ENCODE measurements at regions not wholly inside any gene's neighbourhood (a gene's known extent, or its start where the extent isn't known, plus 50 kb on each side); places are given as distances from the start of the nearest gene placed in this dataset.

DNA sequence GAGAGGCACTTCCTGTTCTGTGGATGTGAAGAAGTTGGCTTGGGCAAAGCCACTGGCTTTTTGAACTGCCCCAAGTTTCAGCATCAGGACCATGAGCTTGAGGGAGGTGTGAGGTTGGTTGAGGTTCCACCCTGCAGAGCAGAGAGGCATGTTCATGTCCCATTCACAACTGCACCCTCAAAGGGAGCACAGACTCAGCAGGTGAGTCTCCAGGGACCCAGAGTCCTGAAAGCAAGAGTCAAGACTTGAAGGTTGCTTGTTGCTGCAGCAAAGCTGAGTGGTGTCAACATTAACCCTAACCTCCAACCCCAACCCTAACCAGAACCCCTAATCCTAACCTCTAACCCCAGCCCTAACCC is 556.3 kb downstream of the BRD1 start:
- Histone ChIP-seq H3K27ac (ENCODE audit: low read length in 2 of 2) (no peak overlapping the region), H3K79me2 (ENCODE audit: control insufficient read depth, insufficient read depth, low read length) (no peaks in the 10 kb centered on the region), H3K9me3 (ENCODE audit: control extremely low read depth in 1 of 3, control insufficient read depth in 2 of 3, insufficient read depth in 1 of 3, low read length in 2 of 3) (peaks cover 0 to 11% (median 0%) of the 10 kb centered on the region in 3 donors), H3K27me3 (replicated peaks in 1 of 4; ENCODE audit: control extremely low read depth in 1 of 4, control insufficient read depth in 3 of 4, insufficient read depth in 4 of 4, low read length in 3 of 4) (peaks cover 0 to 15% (median 0%) of the 10 kb centered on the region in 4 experiments), H4K20me1 (ENCODE audit: control insufficient read depth, insufficient read depth, low read length, poor library complexity, severe bottlenecking) (no peaks in the 10 kb centered on the region), H3K36me3 (replicated peaks in 1 of 2; ENCODE audit: control extremely low read depth in 1 of 2, control insufficient read depth in 1 of 2, extremely low read depth in 1 of 2, insufficient read depth in 2 of 2, low read length in 1 of 2) (no peaks in the 10 kb centered on the region), H3K4me2 (replicated peaks; ENCODE audit: low read depth, low read length, poor library complexity, severe bottlenecking) (no peak overlapping the region), H3K4me1 (ENCODE audit: control insufficient read depth in 2 of 2, insufficient read depth in 2 of 2, low read length in 2 of 2) (no peaks in the 10 kb centered on the region), H3K9ac (ENCODE audit: low read length) (no peak overlapping the region), H3K4me3 (ENCODE audit: control extremely low read depth in 1 of 5, extremely low read depth in 1 of 5, insufficient read depth in 1 of 5, low read depth in 2 of 5, low read length in 4 of 5) (no peak overlapping the region), H2AFZ (ENCODE audit: insufficient read depth, low read depth, low read length, poor library complexity, severe bottlenecking) (no peak overlapping the region)
- Mint-ChIP-seq H3K27ac (no peak overlapping the region), H3K9me3 (ENCODE audit: insufficient read depth) (no peaks in the 10 kb centered on the region), H3K4me3 (no peak overlapping the region), H3K27me3 (peaks cover 28% of the 10 kb centered on the region), H3K4me1 (no peaks in the 10 kb centered on the region)
- intact Hi-C loops (cut with micrococcal nuclease) = no loop called here
- no peak for DNase-seq
- TF ChIP-seq, protein P1, sequence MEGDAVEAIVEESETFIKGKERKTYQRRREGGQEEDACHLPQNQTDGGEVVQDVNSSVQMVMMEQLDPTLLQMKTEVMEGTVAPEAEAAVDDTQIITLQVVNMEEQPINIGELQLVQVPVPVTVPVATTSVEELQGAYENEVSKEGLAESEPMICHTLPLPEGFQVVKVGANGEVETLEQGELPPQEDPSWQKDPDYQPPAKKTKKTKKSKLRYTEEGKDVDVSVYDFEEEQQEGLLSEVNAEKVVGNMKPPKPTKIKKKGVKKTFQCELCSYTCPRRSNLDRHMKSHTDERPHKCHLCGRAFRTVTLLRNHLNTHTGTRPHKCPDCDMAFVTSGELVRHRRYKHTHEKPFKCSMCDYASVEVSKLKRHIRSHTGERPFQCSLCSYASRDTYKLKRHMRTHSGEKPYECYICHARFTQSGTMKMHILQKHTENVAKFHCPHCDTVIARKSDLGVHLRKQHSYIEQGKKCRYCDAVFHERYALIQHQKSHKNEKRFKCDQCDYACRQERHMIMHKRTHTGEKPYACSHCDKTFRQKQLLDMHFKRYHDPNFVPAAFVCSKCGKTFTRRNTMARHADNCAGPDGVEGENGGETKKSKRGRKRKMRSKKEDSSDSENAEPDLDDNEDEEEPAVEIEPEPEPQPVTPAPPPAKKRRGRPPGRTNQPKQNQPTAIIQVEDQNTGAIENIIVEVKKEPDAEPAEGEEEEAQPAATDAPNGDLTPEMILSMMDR (IDR thresholded peaks at IDR 0.05) = no peak
- TF ChIP-seq EZH2 (IDR thresholded peaks at IDR 0.05; ENCODE audit: borderline replicate concordance, insufficient read depth, low read depth, low read length, poor library complexity, severe bottlenecking) = no peak
- ATAC-seq (ENCODE audit: low read depth) = no peak
- POLR2A ChIA-PET = no interaction called here
- CTCF ChIA-PET = interaction anchor here (0.5 kb wide), 1 partner anchor 17 kb away, joined by 3 read pairs; no protein-coding TSS in a partner anchor

GRCh38 chr22:49270595-49271368 is 556.9 kb downstream of the BRD1 start:
- H3K27me3 ChIP-seq (replicated peaks in 1 of 4; ENCODE audit: control extremely low read depth in 1 of 4, control insufficient read depth in 3 of 4, insufficient read depth in 4 of 4, low read length in 3 of 4) = peaks cover 0 to 15% (median 0%) of the 10 kb centered on the region in 4 experiments
- no peak overlapping the region for H3K27ac Mint-ChIP-seq
- TF ChIP-seq, protein P1 (IDR thresholded peaks at IDR 0.05) = no peak
- TF ChIP-seq EZH2 (IDR thresholded peaks at IDR 0.05; ENCODE audit: borderline replicate concordance, insufficient read depth, low read depth, low read length, poor library complexity, severe bottlenecking) = no peak
- intact Hi-C loops (cut with micrococcal nuclease) = no loop called here
- no peak overlapping the region for H3K4me3 ChIP-seq (ENCODE audit: control extremely low read depth in 1 of 5, extremely low read depth in 1 of 5, insufficient read depth in 1 of 5, low read depth in 2 of 5, low read length in 4 of 5)
- ChIA-PET CTCF (interaction anchor here (0.5 kb wide), 1 partner anchor 16 kb away, joined by 3 read pairs; no protein-coding TSS in a partner anchor), POLR2A (no interaction called here)
- WGBS (ENCODE audit: insufficient coverage) = 90% methylated on average over 12 of the region's 17 CpGs
- no peak for ATAC-seq (ENCODE audit: low read depth)
- H3K4me3 Mint-ChIP-seq = no peak overlapping the region
- no peaks in the 10 kb centered on the region for H3K4me1 Mint-ChIP-seq
- H3K9ac ChIP-seq (ENCODE audit: low read length) = no peak overlapping the region
- H2AFZ ChIP-seq (ENCODE audit: insufficient read depth, low read depth, low read length, poor library complexity, severe bottlenecking) = no peak overlapping the region
- H3K9me3 ChIP-seq (ENCODE audit: control extremely low read depth in 1 of 3, control insufficient read depth in 2 of 3, insufficient read depth in 1 of 3, low read length in 2 of 3) = peaks cover 0 to 11% (median 0%) of the 10 kb centered on the region in 3 donors
- no peaks in the 10 kb centered on the region for H3K36me3 ChIP-seq (replicated peaks in 1 of 2; ENCODE audit: control extremely low read depth in 1 of 2, control insufficient read depth in 1 of 2, extremely low read depth in 1 of 2, insufficient read depth in 2 of 2, low read length in 1 of 2)
- no peak overlapping the region for H3K27ac ChIP-seq (ENCODE audit: low read length in 2 of 2)
- H3K4me2 ChIP-seq (replicated peaks; ENCODE audit: low read depth, low read length, poor library complexity, severe bottlenecking) = no peak overlapping the region
- H4K20me1 ChIP-seq (ENCODE audit: control insufficient read depth, insufficient read depth, low read length, poor library complexity, severe bottlenecking) = no peaks in the 10 kb centered on the region
- DNase-seq = no peak
- H3K27me3 Mint-ChIP-seq = peaks cover 28% of the 10 kb centered on the region
- H3K79me2 ChIP-seq (ENCODE audit: control insufficient read depth, insufficient read depth, low read length) = no peaks in the 10 kb centered on the region
- no peaks in the 10 kb centered on the region for H3K9me3 Mint-ChIP-seq (ENCODE audit: insufficient read depth)
- no peaks in the 10 kb centered on the region for H3K4me1 ChIP-seq (ENCODE audit: control insufficient read depth in 2 of 2, insufficient read depth in 2 of 2, low read length in 2 of 2)
